HG03565 (cell line): ENCODE measurements at regions not wholly inside any gene's neighbourhood (a gene's known extent, or its start where the extent isn't known, plus 50 kb on each side); places are given as distances from the start of the nearest gene placed in this dataset.
"Not testable (repeated sequence)": the region's sequence is repeated elsewhere in the genome, so short reads cannot be mapped to it uniquely, and the experiment has no call there.

Experiments
- ATAC-seq: cut with Tn5 transposase; IDR thresholded peaks from one replicate; pipeline ENCODE4 v1.9.1; 2021; ENCODE audit warnings: mild to moderate bottlenecking, moderate library complexity; ENCODE audit not compliant: unreplicated experiment

DNA sequence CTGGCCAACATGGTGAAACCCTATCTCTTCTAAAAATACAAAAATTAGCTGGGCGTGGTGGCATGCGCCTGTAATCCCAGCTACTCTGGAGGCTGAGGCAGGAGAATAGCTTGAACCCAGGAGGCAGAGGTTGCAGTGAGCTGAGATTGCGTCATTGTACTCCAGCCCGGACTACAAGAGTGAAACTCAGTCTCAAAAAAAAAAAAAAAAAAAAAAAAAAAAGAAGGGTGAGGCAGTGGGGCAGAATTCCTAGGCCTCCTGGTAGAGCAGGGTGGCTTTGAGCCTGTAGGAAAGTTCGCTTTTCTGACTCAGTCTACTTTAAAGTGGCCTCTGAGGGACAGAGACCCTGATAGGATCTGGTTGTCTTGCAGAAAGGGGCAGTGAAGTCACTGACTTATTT is 60.8 kb upstream of the GTF3A start:
- ATAC-seq = not testable (repeated sequence)

DNA sequence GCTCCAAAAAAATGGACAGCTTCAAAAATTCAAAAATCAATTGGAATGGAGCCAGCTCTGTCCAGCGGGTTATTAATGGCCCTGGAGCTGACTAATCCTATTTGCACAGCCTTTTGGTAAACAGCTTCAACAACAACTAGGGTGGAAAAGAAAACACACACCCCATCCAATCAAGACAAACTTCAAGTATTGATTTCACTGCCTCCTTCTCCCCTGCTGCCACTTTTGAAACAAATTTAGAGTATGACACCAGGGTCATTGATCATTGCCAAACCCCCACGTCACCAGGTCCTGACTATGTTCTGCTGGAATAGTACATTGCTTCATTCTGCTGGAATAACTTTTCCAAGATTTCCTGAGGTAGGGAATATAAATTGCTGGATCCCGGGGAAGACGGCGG is 56.8 kb upstream of the GTF3A start:
- ATAC-seq = no peak

DNA sequence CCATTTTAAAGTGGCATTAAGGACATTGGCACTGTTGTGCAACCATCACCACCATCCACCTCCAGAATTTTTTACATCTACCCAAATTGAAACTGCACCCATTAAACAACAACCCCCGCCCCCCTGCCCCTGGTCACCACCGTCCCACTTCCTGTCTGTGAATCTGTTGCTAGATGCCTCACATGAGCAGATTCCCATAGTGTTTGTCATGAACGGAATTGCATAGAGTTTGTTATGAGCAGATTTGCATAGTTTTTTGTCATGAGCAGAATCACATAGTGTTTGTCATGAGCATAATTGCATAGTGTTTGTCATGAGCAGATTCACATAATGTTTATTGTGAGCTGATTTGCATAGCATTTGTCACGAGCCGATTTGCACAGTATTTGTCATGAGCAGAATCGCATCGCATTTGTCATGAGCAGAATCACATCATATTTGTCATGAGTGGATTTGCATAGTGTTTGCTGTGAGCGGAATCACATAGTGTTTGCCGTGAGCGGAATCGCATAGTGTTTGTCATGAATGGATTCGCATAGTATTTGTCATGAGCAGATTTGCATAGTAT is 54.0 kb upstream of the GTF3A start:
- no peak for ATAC-seq

DNA sequence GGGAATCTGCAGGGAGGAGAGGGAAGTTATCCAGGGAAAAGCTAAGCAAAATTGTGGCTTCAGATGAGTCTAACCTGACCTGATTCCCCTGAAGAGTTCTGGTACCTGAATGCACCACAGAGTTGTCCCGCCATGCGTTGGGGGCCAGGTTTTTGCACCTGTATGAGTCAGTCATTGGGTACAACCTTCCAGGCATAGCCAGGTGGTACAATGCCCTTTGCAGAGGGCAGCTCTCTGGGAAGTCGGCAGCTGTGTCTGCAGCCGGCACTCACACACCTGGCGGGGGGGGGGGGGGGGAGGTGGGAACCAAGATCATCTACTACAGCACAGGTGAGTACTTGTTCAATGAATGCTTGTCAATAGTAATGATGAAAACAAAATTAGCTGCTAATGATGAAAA is 52.5 kb upstream of the GTF3A start:
- ATAC-seq = no peak

DNA sequence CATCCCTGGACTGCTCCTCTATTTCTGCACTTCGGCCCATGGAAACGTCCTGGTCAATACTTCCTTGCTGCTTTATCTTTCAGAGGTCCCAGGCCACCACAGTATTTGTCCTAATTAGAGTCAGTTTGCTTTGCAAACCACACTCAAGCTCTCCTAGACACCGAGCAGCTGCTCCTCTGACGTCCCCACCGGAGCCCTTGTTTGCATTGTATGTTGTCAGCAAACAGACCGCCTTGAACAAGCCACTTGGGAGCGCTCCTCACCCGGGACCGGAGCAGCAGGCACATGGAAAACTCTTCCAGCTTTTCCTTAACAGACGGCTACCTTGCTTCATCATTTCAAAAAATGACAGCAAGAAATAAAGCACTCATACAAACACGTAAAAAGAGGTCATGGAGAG is 51.5 kb upstream of the GTF3A start:
- ATAC-seq = no peak

- no peak for ATAC-seq
Observed at GRCh38 chr13:27374126-27374613, 50.2 kb upstream of the GTF3A start.
